Uterus (tissue), 3 donors: ENCODE measurements at regions not wholly inside any gene's neighbourhood (a gene's known extent, or its start where the extent isn't known, plus 50 kb on each side); places are given as distances from the start of the nearest gene placed in this dataset.

ENCODE experiments used
- DNase-seq, 2 donors: peaks; one replicate each; pipeline ENCODE4 v3.0.0-alpha.2; 2019 to 2020
- H3K27ac ChIP-seq, 2 donors: fragments of 200-600 bp; sonication (generic); 1 replicate in 1 of 2; 2 replicates in 1 of 2; pipeline ENCODE4 v1.5.1; 2016 to 2018
- H3K27me3 ChIP-seq, 2 donors: fragments of 200-600 bp; sonication (generic); one replicate each; pipeline ENCODE4 v1.5.1; 2018 to 2019; ENCODE audit warnings: control low read depth in 1 of 2
- H3K36me3 ChIP-seq, 2 donors: fragments of 200-600 bp; sonication (generic); one replicate each; pipeline ENCODE4 v1.5.1; 2019; ENCODE audit warnings: control low read depth in 1 of 2
- H3K4me1 ChIP-seq, 2 donors: fragments of 200-600 bp; sonication (generic); one replicate each; pipeline ENCODE4 v1.5.1; 2018 to 2019; ENCODE audit warnings: control low read depth in 1 of 2
- H3K4me3 ChIP-seq, 2 donors: fragments of 200-600 bp; sonication (generic); 1 replicate in 1 of 2; 2 replicates in 1 of 2; pipeline ENCODE4 v1.5.1; 2018 to 2019; ENCODE audit warnings: mild to moderate bottlenecking in 1 of 2
- H3K9me3 ChIP-seq, 2 donors: fragments of 200-600 bp; sonication (generic); one replicate each; pipeline ENCODE4 v1.5.1; 2019; ENCODE audit warnings: control low read depth in 1 of 2
- POLR2A ChIP-seq, 2 donors: fragments of 450-650 bp; IDR thresholded peaks; one replicate each; pipeline ENCODE4 v1.6.1; 2016; ENCODE audit warnings: antibody characterized with exemption in 2 of 2, mild to moderate bottlenecking in 1 of 2, moderate library complexity in 1 of 2
- intact Hi-C: fragments of 100-400 bp; cut with DNase I; formaldehyde crosslinking; loops from one replicate; pipeline ENCODE4 v1.15.1; 2023; ENCODE audit warnings: low total_unique reads
- TF ChIP-seq, protein P1 (sequence below), 4 experiments: fragments of 200-600 bp in 2 of 4; fragments of 450-650 bp in 2 of 4; sonication (generic) in 2 of 4; IDR thresholded peaks; one replicate each; pipeline ENCODE4 v1.5.1; 2016 to 2019; ENCODE audit warnings: antibody characterized with exemption in 4 of 4, mild to moderate bottlenecking in 2 of 4, moderate library complexity in 1 of 4
- donor health status: DM: yes; HTN: yes; CAD: no.

GRCh38 chr10:8950978-8951377 is 896.5 kb downstream of the GATA3 start:
- no peak for TF ChIP-seq POLR2A (IDR thresholded peaks at IDR 0.05)
- TF ChIP-seq, protein P1, sequence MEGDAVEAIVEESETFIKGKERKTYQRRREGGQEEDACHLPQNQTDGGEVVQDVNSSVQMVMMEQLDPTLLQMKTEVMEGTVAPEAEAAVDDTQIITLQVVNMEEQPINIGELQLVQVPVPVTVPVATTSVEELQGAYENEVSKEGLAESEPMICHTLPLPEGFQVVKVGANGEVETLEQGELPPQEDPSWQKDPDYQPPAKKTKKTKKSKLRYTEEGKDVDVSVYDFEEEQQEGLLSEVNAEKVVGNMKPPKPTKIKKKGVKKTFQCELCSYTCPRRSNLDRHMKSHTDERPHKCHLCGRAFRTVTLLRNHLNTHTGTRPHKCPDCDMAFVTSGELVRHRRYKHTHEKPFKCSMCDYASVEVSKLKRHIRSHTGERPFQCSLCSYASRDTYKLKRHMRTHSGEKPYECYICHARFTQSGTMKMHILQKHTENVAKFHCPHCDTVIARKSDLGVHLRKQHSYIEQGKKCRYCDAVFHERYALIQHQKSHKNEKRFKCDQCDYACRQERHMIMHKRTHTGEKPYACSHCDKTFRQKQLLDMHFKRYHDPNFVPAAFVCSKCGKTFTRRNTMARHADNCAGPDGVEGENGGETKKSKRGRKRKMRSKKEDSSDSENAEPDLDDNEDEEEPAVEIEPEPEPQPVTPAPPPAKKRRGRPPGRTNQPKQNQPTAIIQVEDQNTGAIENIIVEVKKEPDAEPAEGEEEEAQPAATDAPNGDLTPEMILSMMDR (IDR thresholded peaks at IDR 0.05), result no peak
- no peak for DNase-seq
- Histone ChIP-seq H3K36me3 (no peaks in the 10 kb centered on the region), H3K27ac (no peak overlapping the region), H3K9me3 (no peaks in the 10 kb centered on the region), H3K27me3 (no peaks in the 10 kb centered on the region), H3K4me1 (no peaks in the 10 kb centered on the region), H3K4me3 (no peak overlapping the region)
- intact Hi-C loops, result no loop called here

DNA sequence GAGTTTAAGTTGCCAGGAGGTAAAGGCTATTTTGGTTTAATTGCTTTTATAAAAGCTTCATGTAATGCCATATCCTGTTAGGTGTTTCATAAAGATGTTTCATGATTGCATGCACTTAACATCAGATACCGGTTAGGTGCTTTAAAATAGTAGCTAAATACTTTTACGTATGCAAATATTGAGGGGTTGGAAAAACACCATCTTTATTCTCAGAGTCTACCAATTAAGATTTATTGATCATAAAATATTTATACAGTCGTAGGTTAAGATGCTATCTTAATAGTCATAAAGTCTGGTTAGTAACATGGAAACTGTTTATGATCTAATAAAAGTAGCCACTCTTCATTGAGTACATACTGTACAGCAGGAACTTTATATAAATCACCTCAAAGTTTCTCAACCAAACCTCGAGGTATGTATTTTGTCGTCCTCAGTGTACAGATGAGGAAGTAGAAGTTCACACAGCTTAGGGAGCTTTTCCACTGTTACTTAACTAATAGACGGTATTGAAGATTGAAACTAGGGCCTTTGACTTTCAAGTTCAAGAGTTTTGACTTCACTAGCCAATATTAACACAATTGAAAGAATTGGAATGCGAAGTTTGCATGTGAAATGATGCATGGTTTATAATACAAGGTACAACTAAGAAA is 897.1 kb downstream of the GATA3 start:
- Histone ChIP-seq H3K9me3 (no peaks in the 10 kb centered on the region), H3K27me3 (no peaks in the 10 kb centered on the region), H3K4me1 (no peaks in the 10 kb centered on the region), H3K27ac (no peak overlapping the region), H3K36me3 (no peaks in the 10 kb centered on the region), H3K4me3 (no peak overlapping the region)
- TF ChIP-seq POLR2A (IDR thresholded peaks at IDR 0.05), result no peak
- TF ChIP-seq, protein P1 (IDR thresholded peaks at IDR 0.05), result no peak
- intact Hi-C loops, result no loop called here
- DNase-seq, result no peak

GRCh38 chr10:8956400-8956799 is 901.9 kb downstream of the GATA3 start:
- H3K27ac ChIP-seq, result no peak overlapping the region
- TF ChIP-seq POLR2A (IDR thresholded peaks at IDR 0.05), result no peak
- TF ChIP-seq, protein P1 (IDR thresholded peaks at IDR 0.05), result no peak
- H3K4me1 ChIP-seq, result no peaks in the 10 kb centered on the region
- intact Hi-C loops, result no loop called here
- no peak overlapping the region for H3K4me3 ChIP-seq
- no peaks in the 10 kb centered on the region for H3K27me3 ChIP-seq
- no peak for DNase-seq
- H3K9me3 ChIP-seq, result no peaks in the 10 kb centered on the region
- H3K36me3 ChIP-seq, result no peaks in the 10 kb centered on the region

DNA sequence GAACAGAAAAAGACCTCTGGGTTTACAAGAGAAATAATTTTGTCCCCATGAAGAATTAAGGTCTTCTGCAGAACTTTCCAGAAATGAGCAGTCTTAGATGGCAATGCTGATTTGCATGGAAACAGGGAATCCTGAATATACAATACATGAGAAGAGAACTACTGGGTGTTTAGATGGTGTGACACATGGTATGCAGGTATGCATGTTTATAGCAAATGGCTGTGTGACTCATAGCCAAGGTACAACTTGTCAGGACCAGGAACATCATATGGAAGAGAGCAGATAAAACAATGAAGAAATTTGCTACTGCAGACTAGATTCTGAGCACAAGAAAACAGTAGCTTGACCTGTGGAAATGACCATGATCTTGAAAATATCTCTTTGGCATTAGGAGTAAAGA is 907.8 kb downstream of the GATA3 start:
- TF ChIP-seq, protein P1 (IDR thresholded peaks at IDR 0.05), result no peak
- no peak for TF ChIP-seq POLR2A (IDR thresholded peaks at IDR 0.05)

GRCh38 chr10:8967061-8967460 is 912.6 kb downstream of the GATA3 start:
- Histone ChIP-seq H3K4me3 (no peak overlapping the region), H3K27ac (no peak overlapping the region), H3K36me3 (no peaks in the 10 kb centered on the region), H3K9me3 (no peaks in the 10 kb centered on the region), H3K27me3 (no peaks in the 10 kb centered on the region), H3K4me1 (no peaks in the 10 kb centered on the region)
- no peak for TF ChIP-seq POLR2A (IDR thresholded peaks at IDR 0.05)
- intact Hi-C loops, result no loop called here
- DNase-seq, result no peak

More for the DNA sequence above, 907.8 kb downstream of the GATA3 start:
- H3K36me3 ChIP-seq, result no peaks in the 10 kb centered on the region
- no peaks in the 10 kb centered on the region for H3K9me3 ChIP-seq
- no peak overlapping the region for H3K4me3 ChIP-seq
- no peak overlapping the region for H3K27ac ChIP-seq
- H3K27me3 ChIP-seq, result no peaks in the 10 kb centered on the region
- no peak for DNase-seq
- H3K4me1 ChIP-seq, result no peaks in the 10 kb centered on the region
- intact Hi-C loops, result no loop called here

DNA sequence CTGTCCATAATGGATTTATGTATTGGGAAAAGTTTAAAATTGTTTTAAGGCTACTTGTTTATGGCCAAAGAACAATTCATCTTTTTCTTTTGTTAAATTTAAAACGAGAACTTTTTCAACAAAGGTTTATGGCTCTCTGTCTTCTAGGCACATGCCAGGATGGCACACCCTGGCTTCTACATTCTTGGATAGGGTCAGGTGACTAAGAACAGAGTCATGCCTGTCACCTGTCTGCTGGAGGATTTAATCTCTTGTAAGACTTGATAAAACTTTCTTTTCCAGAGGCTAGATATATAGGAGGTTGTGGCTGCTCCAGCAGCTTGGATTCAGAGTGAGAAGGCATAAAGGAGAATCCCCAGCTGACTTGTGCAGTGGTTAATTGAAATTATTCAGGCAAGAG is 915.4 kb downstream of the GATA3 start:
- H3K4me3 ChIP-seq, result no peak overlapping the region
- no peak for TF ChIP-seq POLR2A (IDR thresholded peaks at IDR 0.05)
- TF ChIP-seq, protein P1 (IDR thresholded peaks at IDR 0.05), result no peak
- no peaks in the 10 kb centered on the region for H3K36me3 ChIP-seq
- no peak for DNase-seq
- no peaks in the 10 kb centered on the region for H3K9me3 ChIP-seq
- H3K4me1 ChIP-seq, result no peaks in the 10 kb centered on the region
- H3K27ac ChIP-seq, result no peak overlapping the region
- intact Hi-C loops, result no loop called here
- H3K27me3 ChIP-seq, result no peaks in the 10 kb centered on the region
